Adrenal gland (tissue), 5 donors: ENCODE measurements at regions not wholly inside any gene's neighbourhood (a gene's known extent, or its start where the extent isn't known, plus 50 kb on each side); places are given as distances from the start of the nearest gene placed in this dataset.

Experiments
- POLR2A ChIP-seq, 2 donors: fragments of 450-650 bp; IDR thresholded peaks; one replicate each; pipeline ENCODE4 v1.6.1; 2017; ENCODE audit warnings: antibody characterized with exemption in 2 of 2, mild to moderate bottlenecking in 2 of 2, moderate library complexity in 1 of 2
- TF ChIP-seq, protein P1 (sequence below), 6 experiments: fragments of 450-650 bp in 4 of 6; fragments of 200-600 bp in 2 of 6; sonication (generic) in 1 of 6; IDR thresholded peaks; 1 replicate in 5 of 6; 2 replicates in 1 of 6; pipeline versions ENCODE4 v1.5.1 to v1.8.0; 2016 to 2021; ENCODE audit warnings: antibody characterized with exemption in 6 of 6, mild to moderate bottlenecking in 2 of 6, moderate library complexity in 1 of 6
- donor health status: DM: no; HTN: no; CAD: no.

DNA sequence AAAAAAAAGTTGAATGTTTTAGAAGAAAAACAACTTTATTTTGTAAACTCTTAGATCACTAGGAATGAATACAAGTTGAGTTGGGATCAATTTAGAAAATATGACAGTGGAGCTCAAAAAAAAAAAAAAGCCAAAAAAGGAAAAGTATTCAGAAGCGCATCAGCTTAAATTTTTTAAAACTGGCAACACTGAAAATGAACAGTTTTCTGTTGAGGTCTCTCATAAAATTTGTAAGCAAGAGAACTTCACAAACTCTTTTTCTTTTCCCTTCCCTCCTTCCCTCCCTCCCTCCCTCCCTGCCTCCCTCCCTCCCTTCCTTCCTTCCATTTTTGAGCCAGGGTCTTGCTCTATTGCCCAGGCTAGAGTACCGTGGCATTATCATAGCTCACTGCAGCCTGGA, 143.9 kb downstream of the B3GNT2 start:
- TF ChIP-seq, protein P1, sequence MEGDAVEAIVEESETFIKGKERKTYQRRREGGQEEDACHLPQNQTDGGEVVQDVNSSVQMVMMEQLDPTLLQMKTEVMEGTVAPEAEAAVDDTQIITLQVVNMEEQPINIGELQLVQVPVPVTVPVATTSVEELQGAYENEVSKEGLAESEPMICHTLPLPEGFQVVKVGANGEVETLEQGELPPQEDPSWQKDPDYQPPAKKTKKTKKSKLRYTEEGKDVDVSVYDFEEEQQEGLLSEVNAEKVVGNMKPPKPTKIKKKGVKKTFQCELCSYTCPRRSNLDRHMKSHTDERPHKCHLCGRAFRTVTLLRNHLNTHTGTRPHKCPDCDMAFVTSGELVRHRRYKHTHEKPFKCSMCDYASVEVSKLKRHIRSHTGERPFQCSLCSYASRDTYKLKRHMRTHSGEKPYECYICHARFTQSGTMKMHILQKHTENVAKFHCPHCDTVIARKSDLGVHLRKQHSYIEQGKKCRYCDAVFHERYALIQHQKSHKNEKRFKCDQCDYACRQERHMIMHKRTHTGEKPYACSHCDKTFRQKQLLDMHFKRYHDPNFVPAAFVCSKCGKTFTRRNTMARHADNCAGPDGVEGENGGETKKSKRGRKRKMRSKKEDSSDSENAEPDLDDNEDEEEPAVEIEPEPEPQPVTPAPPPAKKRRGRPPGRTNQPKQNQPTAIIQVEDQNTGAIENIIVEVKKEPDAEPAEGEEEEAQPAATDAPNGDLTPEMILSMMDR (IDR thresholded peaks at IDR 0.05), result no peak
- no peak for TF ChIP-seq POLR2A (IDR thresholded peaks at IDR 0.05)
